ENCODE measurements at regions not wholly inside any gene's neighbourhood (a gene's known extent, or its start where the extent isn't known, plus 50 kb on each side); places are given as distances from the start of the nearest gene placed in this dataset.

DNA sequence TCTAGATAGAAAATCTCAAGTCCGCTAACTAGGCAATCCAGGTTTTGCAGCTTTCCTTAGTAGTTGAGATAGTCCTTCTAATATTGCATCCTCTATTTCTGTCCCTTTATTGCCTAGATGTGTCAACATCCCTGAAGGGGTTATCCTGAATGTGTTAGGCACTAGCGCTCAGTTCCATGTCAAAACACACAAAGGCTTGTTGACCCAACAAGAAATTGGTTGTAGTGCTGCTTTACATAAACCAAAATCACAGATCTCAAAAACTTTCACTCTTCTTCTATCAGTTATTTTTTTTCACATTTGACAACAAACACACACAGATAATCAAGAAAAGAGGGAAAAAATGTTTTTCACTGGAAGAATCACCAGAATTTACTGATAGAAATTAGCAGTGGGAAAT, 51.4 kb upstream of the SOX2 start:
- TF ChIP-seq, protein P1, sequence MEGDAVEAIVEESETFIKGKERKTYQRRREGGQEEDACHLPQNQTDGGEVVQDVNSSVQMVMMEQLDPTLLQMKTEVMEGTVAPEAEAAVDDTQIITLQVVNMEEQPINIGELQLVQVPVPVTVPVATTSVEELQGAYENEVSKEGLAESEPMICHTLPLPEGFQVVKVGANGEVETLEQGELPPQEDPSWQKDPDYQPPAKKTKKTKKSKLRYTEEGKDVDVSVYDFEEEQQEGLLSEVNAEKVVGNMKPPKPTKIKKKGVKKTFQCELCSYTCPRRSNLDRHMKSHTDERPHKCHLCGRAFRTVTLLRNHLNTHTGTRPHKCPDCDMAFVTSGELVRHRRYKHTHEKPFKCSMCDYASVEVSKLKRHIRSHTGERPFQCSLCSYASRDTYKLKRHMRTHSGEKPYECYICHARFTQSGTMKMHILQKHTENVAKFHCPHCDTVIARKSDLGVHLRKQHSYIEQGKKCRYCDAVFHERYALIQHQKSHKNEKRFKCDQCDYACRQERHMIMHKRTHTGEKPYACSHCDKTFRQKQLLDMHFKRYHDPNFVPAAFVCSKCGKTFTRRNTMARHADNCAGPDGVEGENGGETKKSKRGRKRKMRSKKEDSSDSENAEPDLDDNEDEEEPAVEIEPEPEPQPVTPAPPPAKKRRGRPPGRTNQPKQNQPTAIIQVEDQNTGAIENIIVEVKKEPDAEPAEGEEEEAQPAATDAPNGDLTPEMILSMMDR (IDR thresholded peaks at IDR 0.05; ENCODE audit: control insufficient read depth, insufficient read depth, low read depth, low read length, missing control alignments): no peak
- DNase-seq (ENCODE audit: low read depth): no peak
- H3K4me3 ChIP-seq (ENCODE audit: control insufficient read depth, low read depth, low read length): no peak overlapping the region

DNA sequence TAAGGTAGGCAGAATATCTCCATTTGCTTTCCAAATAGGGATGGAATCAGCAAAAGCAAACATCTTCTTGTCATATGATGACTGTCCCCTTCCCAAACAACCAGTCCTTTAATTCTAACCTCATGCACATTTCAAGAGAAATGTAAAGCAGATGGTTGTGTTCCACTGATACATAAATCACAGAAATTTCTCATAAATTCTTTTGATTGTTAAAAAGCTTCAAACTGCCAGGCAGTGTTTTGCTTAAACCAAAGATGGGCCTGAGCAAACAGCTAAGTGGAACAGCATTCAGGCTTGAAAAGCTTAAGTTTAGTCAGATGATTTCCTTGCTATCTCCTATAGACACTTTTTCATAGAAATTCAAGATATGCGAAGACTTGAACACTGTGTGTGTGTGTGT, 74.3 kb upstream of the SOX2 start:
- no peak overlapping the region for H3K4me3 ChIP-seq (ENCODE audit: control insufficient read depth, low read depth, low read length)
- no peak for DNase-seq (ENCODE audit: low read depth)
- TF ChIP-seq, protein P1 (IDR thresholded peaks at IDR 0.05; ENCODE audit: control insufficient read depth, insufficient read depth, low read depth, low read length, missing control alignments): no peak

DNA sequence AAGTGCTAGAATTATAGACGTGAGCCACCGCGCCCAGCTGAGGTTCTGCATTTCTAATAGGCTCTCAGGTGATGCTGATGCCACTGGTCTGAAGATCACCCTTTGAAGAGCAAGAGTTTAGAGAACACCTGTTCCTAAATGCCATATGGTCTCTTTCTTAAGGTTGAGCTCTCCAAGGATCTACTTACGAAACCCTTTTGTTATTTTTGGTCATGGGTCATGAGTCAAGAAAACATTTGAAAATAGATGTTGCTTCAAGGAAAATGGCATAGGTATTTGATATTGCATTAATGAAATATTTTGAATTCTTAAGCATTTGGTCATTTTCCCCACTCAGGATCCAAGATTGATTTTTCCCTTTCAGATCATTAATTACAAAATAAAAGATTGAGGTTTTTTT, 74.7 kb upstream of the SOX2 start:
- TF ChIP-seq, protein P1 (IDR thresholded peaks at IDR 0.05; ENCODE audit: control insufficient read depth, insufficient read depth, low read depth, low read length, missing control alignments): no peak
- no peak for DNase-seq (ENCODE audit: low read depth)
- H3K4me3 ChIP-seq (ENCODE audit: control insufficient read depth, low read depth, low read length): no peak overlapping the region

DNA sequence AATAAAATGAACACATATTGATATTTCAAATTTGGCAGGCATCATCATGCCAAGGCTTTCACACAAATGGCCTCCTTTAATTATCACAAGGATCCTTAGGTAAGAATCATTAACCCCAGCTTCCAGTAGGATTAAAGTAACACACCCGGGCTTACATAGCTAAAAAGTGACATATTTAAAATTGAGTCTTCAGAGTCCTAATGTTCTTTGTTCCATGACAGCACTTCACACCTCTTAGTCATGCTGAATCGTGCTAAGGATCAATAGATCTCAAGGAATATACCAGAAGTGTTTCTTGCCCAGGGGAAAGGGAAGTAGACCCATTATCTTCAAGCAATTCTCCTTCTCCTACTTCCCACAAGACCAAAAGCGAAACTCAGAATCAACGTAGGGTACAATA, 76.6 kb upstream of the SOX2 start:
- TF ChIP-seq, protein P1 (IDR thresholded peaks at IDR 0.05; ENCODE audit: control insufficient read depth, insufficient read depth, low read depth, low read length, missing control alignments): no peak
- no peak for DNase-seq (ENCODE audit: low read depth)
- no peak overlapping the region for H3K4me3 ChIP-seq (ENCODE audit: control insufficient read depth, low read depth, low read length)

DNA sequence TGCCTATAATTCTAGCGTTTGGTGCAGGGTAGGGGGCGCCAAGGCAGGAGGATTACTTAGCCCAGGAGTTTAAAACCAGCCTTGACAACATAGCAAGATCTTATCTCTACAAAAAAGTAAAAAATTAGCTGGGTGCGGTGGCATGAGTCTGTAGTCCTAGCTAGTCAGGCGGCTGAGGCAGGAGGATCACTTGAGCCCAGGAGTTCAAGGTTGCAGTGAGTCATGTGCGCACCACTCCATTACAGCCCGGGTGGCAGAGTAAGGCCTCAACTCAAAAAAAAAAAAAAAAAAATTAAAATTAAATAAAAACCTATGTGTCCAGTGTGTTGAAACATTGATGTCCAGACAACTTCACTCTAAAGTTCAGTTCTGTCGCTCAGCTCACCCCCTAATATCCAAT, 78.2 kb upstream of the SOX2 start:
- DNase-seq (ENCODE audit: low read depth): no peak
- H3K4me3 ChIP-seq (ENCODE audit: control insufficient read depth, low read depth, low read length): no peak overlapping the region
- TF ChIP-seq, protein P1 (IDR thresholded peaks at IDR 0.05; ENCODE audit: control insufficient read depth, insufficient read depth, low read depth, low read length, missing control alignments): no peak

DNA sequence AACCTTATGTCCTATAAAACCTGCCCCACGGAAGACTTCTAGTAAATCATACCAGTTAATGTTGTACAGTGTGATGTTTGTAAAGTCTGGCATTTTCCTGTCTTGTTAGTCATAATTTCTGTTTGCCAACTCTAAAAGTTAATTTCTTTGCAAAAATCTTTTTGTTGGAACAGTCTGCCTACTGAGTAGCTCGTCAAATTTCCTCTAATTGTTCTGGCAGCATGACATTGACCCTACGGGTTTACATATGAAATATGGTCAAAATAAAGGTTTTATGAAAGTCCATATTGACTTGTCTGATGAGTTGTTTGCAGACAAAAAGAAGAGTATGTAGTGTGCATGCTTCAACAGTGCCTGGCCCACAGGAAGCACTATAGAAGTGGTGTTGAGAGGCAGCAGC, 79.8 kb upstream of the SOX2 start:
- TF ChIP-seq, protein P1 (IDR thresholded peaks at IDR 0.05; ENCODE audit: control insufficient read depth, insufficient read depth, low read depth, low read length, missing control alignments): no peak
- H3K4me3 ChIP-seq (ENCODE audit: control insufficient read depth, low read depth, low read length): no peak overlapping the region
- no peak for DNase-seq (ENCODE audit: low read depth)

DNA sequence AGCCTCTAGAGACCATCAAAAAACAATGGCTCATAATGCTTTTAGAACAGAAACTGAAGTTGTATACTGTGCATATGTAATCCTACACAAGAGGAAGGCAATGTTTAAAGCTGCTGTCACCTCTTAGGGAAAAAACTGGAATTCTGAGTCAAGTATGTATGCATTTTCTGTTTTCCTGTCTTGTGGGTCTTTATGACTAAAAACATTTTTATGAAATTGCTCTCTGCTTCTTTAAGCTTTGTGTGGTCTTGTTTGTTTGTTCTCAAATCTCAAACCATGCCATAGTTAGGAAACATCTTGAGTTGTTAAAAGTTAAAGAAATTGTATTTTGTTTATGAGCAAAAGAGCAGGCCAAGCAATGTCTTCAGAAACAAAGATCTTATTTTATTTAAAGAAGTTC, 80.9 kb upstream of the SOX2 start:
- TF ChIP-seq, protein P1 (IDR thresholded peaks at IDR 0.05; ENCODE audit: control insufficient read depth, insufficient read depth, low read depth, low read length, missing control alignments): no peak
- no peak overlapping the region for H3K4me3 ChIP-seq (ENCODE audit: control insufficient read depth, low read depth, low read length)
- DNase-seq (ENCODE audit: low read depth): no peak
